H54 (cell line): ENCODE measurements at regions not wholly inside any gene's neighbourhood (a gene's known extent, or its start where the extent isn't known, plus 50 kb on each side); places are given as distances from the start of the nearest gene placed in this dataset.
"Not testable (repeated sequence)": the region's sequence is repeated elsewhere in the genome, so short reads cannot be mapped to it uniquely, and the experiment has no call there.

ENCODE experiments used
- DNase-seq: peaks from one replicate; pipeline ENCODE4 v3.0.0; 2011; ENCODE audit warnings: low spot score, mixed read lengths; ENCODE audit not compliant: insufficient read length
- FAIRE-seq: peaks from 3 replicates; lab custom pipeline; 2011; peaks lifted over from hg19 to GRCh38; lab: Jason Lieb, UNC
- POLR2A ChIP-seq: IDR thresholded peaks from 2 replicates; pipeline ENCODE4 v1.6.1; 2011; ENCODE audit warnings: low read depth, mild to moderate bottlenecking, low read length

- no peak for TF ChIP-seq POLR2A
- no peak for FAIRE-seq
- no peak for DNase-seq
Measured at GRCh38 chr7:34207810-34208209, 302.5 kb downstream of the BMPER start.

GRCh38 chr7:34208878-34209621 lies 303.7 kb downstream of the BMPER start:
- DNase-seq = no peak
- FAIRE-seq = no peak
- TF ChIP-seq POLR2A = no peak

GRCh38 chr7:34211018-34211417 lies 305.7 kb downstream of the BMPER start:
- FAIRE-seq = no peak

GRCh38 chr7:34217972-34218371 lies 312.6 kb downstream of the BMPER start:
- no peak for TF ChIP-seq POLR2A
- DNase-seq (no peak), FAIRE-seq (no peak)

More at GRCh38 chr7:34211018-34211417, 305.7 kb downstream of the BMPER start:
- TF ChIP-seq POLR2A = no peak
- no peak for DNase-seq

GRCh38 chr7:34219153-34219718 lies 313.9 kb downstream of the BMPER start:
- DNase-seq (no peak), FAIRE-seq (no peak)
- TF ChIP-seq POLR2A = no peak

GRCh38 chr7:34220506-34221185 lies 315.3 kb downstream of the BMPER start:
- no peak for FAIRE-seq
- TF ChIP-seq POLR2A = no peak
- DNase-seq = no peak

GRCh38 chr7:34222316-34222715 lies 317.0 kb downstream of the BMPER start:
- FAIRE-seq = no peak
- DNase-seq = no peak
- no peak for TF ChIP-seq POLR2A

- no peak for TF ChIP-seq POLR2A
- no peak for FAIRE-seq
- no peak for DNase-seq
Measured at GRCh38 chr7:34222722-34223121, 317.4 kb downstream of the BMPER start.

GRCh38 chr7:34224281-34224680 lies 318.9 kb downstream of the BMPER start:
- FAIRE-seq (no peak), DNase-seq (no peak)
- no peak for TF ChIP-seq POLR2A

- FAIRE-seq = no peak
Measured at GRCh38 chr7:34225193-34225592, 319.9 kb downstream of the BMPER start.

GRCh38 chr7:34227525-34227924 lies 322.2 kb downstream of the BMPER start:
- no peak for TF ChIP-seq POLR2A
- FAIRE-seq (no peak), DNase-seq (no peak)

More at GRCh38 chr7:34225193-34225592, 319.9 kb downstream of the BMPER start:
- DNase-seq = no peak
- no peak for TF ChIP-seq POLR2A

- not testable (repeated sequence) for DNase-seq, FAIRE-seq
Measured at GRCh38 chr7:34235101-34235500, 329.8 kb downstream of the BMPER start.

GRCh38 chr7:34236057-34236456 lies 330.7 kb downstream of the BMPER start:
- no peak for TF ChIP-seq POLR2A
- DNase-seq (no peak), FAIRE-seq (no peak)

- DNase-seq = no peak
- no peak for FAIRE-seq
- no peak for TF ChIP-seq POLR2A
Measured at GRCh38 chr7:34236839-34237492, 331.6 kb downstream of the BMPER start.
